ENCODE measurements at regions not wholly inside any gene's neighbourhood (a gene's known extent, or its start where the extent isn't known, plus 50 kb on each side); places are given as distances from the start of the nearest gene placed in this dataset.

DNA sequence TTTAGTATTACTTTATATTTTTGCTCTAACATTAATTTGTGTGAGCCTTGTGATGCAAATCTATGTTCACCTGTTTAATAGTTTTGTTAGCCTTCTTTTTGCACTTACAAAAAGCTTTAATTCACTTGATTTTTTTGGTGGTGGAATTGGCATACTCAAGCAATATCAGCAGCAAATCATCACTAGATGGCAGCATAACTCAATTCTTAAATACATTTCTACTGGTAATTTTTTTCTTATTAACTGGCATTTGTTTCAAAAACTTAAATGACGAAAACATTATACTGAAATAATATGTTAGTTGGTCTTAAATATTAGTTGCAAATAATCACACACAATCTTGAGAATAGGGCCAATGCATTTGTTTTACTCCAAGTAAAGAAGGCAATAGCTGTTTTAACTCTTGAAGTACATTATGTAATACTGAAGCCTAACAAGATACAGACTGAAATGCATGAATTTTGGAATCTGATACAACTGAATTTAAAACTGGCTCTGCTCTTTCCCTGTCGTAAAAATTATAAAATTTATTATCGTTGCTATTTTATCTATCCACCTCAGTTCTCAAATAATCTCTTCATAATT is 151.5 kb downstream of the ATXN7L3B start:
- DNase-seq (ENCODE audit: low read depth): peak; percentile 62
- TF ChIP-seq POLR2A (IDR thresholded peaks at IDR 0.05; ENCODE audit: extremely low read depth, insufficient read length) (no peak), MYC (IDR thresholded peaks at IDR 0.05; ENCODE audit: low read depth, low read length) (no peak), MAX (IDR thresholded peaks at IDR 0.05; ENCODE audit: low read depth, low read length) (no peak), CTCF (IDR thresholded peaks at IDR 0.05; ENCODE audit: low read depth, low read length) (peak; percentile 41)
- no peak overlapping the region for H3K4me3 ChIP-seq (ENCODE audit: low read depth, low read length)

GRCh38 chr12:74689929-74690328 is 152.3 kb downstream of the ATXN7L3B start:
- no peak overlapping the region for H3K4me3 ChIP-seq (ENCODE audit: low read depth, low read length)
- TF ChIP-seq MYC (IDR thresholded peaks at IDR 0.05; ENCODE audit: low read depth, low read length): no peak
- no peak for TF ChIP-seq MAX (IDR thresholded peaks at IDR 0.05; ENCODE audit: low read depth, low read length)
- TF ChIP-seq CTCF (IDR thresholded peaks at IDR 0.05; ENCODE audit: low read depth, low read length): no peak
- TF ChIP-seq POLR2A (IDR thresholded peaks at IDR 0.05; ENCODE audit: extremely low read depth, insufficient read length): no peak

DNA sequence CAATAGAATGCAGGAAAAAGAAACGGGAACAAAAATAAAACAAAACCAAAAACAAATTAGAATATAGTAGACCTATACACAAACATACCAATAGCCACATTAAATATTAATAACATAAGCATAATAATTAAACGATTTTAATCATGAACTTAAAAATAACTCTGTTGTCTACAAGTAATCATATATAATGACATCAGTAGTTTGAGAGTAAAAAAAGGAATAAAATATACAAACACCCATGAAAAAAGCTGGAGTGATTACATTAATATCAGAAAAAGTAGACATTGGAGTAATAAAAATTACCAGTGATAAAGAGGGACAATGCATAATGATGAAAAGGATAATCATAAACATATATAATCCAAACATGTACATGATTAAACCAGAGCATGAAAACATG is 181.8 kb downstream of the ATXN7L3B start:
- no peak overlapping the region for H3K4me3 ChIP-seq (ENCODE audit: low read depth, low read length)
- DNase-seq (ENCODE audit: low read depth): no peak
- TF ChIP-seq MYC (IDR thresholded peaks at IDR 0.05; ENCODE audit: low read depth, low read length) (no peak), CTCF (IDR thresholded peaks at IDR 0.05; ENCODE audit: low read depth, low read length) (no peak), MAX (IDR thresholded peaks at IDR 0.05; ENCODE audit: low read depth, low read length) (no peak), POLR2A (IDR thresholded peaks at IDR 0.05; ENCODE audit: extremely low read depth, insufficient read length) (no peak)

More at GRCh38 chr12:74689929-74690328, 152.3 kb downstream of the ATXN7L3B start:
- no peak for DNase-seq (ENCODE audit: low read depth)

- TF ChIP-seq MAX (IDR thresholded peaks at IDR 0.05; ENCODE audit: low read depth, low read length) (no peak), POLR2A (IDR thresholded peaks at IDR 0.05; ENCODE audit: extremely low read depth, insufficient read length) (no peak), CTCF (IDR thresholded peaks at IDR 0.05; ENCODE audit: low read depth, low read length) (no peak), MYC (IDR thresholded peaks at IDR 0.05; ENCODE audit: low read depth, low read length) (no peak)
- DNase-seq (ENCODE audit: low read depth): no peak
- H3K4me3 ChIP-seq (ENCODE audit: low read depth, low read length): no peak overlapping the region
These were observed 185.1 kb downstream of the ATXN7L3B start for GRCh38 chr12:74722709-74723108.

DNA sequence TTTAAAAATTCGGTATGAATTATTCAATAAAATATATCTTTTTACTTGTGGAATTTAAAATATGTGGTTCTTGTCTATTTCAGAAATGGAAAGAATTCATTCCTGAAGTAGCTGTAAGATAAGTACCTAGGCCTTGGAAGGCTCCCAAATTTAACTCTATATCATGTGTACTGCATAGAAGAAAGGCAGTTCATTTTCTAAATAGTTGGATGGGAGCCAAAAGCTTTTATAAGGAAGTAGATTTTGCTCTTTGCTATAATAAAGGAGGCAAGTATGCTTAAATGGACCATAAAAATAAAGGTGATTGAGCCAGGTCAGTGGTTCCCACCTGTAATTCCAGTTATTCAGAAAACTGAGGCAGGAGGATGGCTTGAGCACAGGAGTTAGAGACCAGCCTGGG is 187.5 kb downstream of the ATXN7L3B start:
- DNase-seq (ENCODE audit: low read depth): no peak
- TF ChIP-seq MYC (IDR thresholded peaks at IDR 0.05; ENCODE audit: low read depth, low read length) (no peak), POLR2A (IDR thresholded peaks at IDR 0.05; ENCODE audit: extremely low read depth, insufficient read length) (no peak), CTCF (IDR thresholded peaks at IDR 0.05; ENCODE audit: low read depth, low read length) (no peak), MAX (IDR thresholded peaks at IDR 0.05; ENCODE audit: low read depth, low read length) (no peak)
- H3K4me3 ChIP-seq (ENCODE audit: low read depth, low read length): no peak overlapping the region

Measured in NB4 (cell line).